ENCODE measurements at regions not wholly inside any gene's neighbourhood (a gene's known extent, or its start where the extent isn't known, plus 50 kb on each side); places are given as distances from the start of the nearest gene placed in this dataset.

DNA sequence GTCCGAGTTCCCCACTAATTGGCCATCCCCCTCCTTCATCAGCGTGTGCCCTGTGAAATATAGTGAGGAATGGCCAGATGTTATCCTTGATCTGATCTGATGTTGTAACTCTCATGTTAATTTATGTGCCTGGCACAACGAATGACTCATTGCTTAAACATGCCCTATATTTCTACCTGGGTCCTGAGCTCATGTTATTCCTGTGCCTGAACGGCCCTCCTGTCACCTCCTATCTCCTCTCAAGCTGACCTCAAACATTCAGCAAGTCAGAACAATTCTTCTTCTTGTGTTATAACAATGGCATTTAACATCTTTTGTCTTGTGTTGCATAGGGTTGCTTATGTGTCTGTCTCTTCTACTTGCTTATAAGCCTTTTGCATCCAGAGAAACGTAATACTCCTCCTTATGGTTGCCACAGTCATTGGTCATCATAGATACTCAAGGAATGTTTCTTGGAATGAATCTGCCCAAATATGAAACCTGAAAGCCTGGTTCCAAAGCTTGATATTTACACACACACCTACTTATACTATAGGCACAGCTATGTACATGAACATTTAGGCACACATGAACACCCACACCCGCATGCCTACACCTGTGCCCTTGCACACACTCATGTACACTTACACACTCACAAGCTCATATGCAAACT, 80.2 kb upstream of the PHLPP1 start:
- Histone ChIP-seq H4K8ac (ENCODE audit: low read depth in 2 of 2, low read length in 2 of 2) (no peak overlapping the region), H4K5ac (ENCODE audit: low read depth, low read length) (no peak overlapping the region), H2BK20ac (ENCODE audit: low read depth, low read length) (no peak overlapping the region), H2BK15ac (ENCODE audit: low read depth, low read length) (no peak overlapping the region), H3K27me3 (ENCODE audit: control insufficient read depth, insufficient read depth, low read length) (peaks cover 2% of the 10 kb centered on the region), H2AK9ac (replicated peaks; ENCODE audit: low read depth, low read length, poor library complexity) (no peak overlapping the region), H3K4ac (ENCODE audit: low read depth, low read length) (no peak overlapping the region), H3K4me2 (ENCODE audit: low read depth, low read length) (no peak overlapping the region), H3K79me1 (ENCODE audit: low read depth in 1 of 2, low read length in 2 of 2) (no peaks in the 10 kb centered on the region), H3K4me1 (ENCODE audit: control insufficient read depth, insufficient read depth, low read length) (no peaks in the 10 kb centered on the region), H2AFZ (replicated peaks; ENCODE audit: low read length, poor library complexity) (no peak overlapping the region), H3K4me3 (ENCODE audit: insufficient read depth, low read depth, low read length) (no peak overlapping the region), H3K18ac (ENCODE audit: low read depth, low read length) (no peak overlapping the region), H4K91ac (ENCODE audit: insufficient read depth, low read depth, low read length) (no peak overlapping the region), H2BK5ac (ENCODE audit: low read depth, low read length, poor library complexity, severe bottlenecking) (no peak overlapping the region), H2AK5ac (ENCODE audit: low read depth, low read length) (no peak overlapping the region), H2BK120ac (ENCODE audit: low read depth, low read length) (no peak overlapping the region), H3K14ac (replicated peaks; ENCODE audit: low read depth, low read length) (no peak overlapping the region), H4K20me1 (ENCODE audit: insufficient read depth, low read length) (no peaks in the 10 kb centered on the region), H3K36me3 (ENCODE audit: control insufficient read depth, insufficient read depth, low read length) (no peaks in the 10 kb centered on the region), H3K23ac (ENCODE audit: low read depth, low read length) (no peak overlapping the region), H3K9ac (ENCODE audit: low read depth, low read length) (no peak overlapping the region), H3K9me3 (ENCODE audit: control insufficient read depth, insufficient read depth, low read length) (no peaks in the 10 kb centered on the region), H3K56ac (ENCODE audit: extremely low read depth, insufficient read depth, low read length) (no peak overlapping the region), H3K27ac (ENCODE audit: insufficient read depth, low read length) (no peak overlapping the region), H3K9me1 (ENCODE audit: insufficient read depth, low read length) (no peaks in the 10 kb centered on the region)
- no peak for DNase-seq
- dilution Hi-C loops (cut with HindIII; ENCODE audit: low sequenced_read_pairs, unreplicated experiment) (no loop called here), intact Hi-C loops (cut with micrococcal nuclease) (no loop called here), in situ Hi-C loops (cut with MboI; ENCODE audit: low sequenced_read_pairs) (no loop called here)
- no peak for ATAC-seq (ENCODE audit: low read depth)
- TF ChIP-seq, protein P1, sequence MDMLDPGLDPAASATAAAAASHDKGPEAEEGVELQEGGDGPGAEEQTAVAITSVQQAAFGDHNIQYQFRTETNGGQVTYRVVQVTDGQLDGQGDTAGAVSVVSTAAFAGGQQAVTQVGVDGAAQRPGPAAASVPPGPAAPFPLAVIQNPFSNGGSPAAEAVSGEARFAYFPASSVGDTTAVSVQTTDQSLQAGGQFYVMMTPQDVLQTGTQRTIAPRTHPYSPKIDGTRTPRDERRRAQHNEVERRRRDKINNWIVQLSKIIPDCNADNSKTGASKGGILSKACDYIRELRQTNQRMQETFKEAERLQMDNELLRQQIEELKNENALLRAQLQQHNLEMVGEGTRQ (IDR thresholded peaks at IDR 0.05; ENCODE audit: low read depth, low read length) = no peak
- TF ChIP-seq RCOR1 (IDR thresholded peaks at IDR 0.05; ENCODE audit: insufficient replicate concordance, low read length) = no peak
- TF ChIP-seq CHD1 (IDR thresholded peaks at IDR 0.05; ENCODE audit: low read depth, low read length) = no peak
- TF ChIP-seq SMC3 (IDR thresholded peaks at IDR 0.05; ENCODE audit: low read depth, low read length) = no peak
- TF ChIP-seq MAFK (IDR thresholded peaks at IDR 0.05; ENCODE audit: low read depth, low read length) = no peak
- TF ChIP-seq, protein P2, sequence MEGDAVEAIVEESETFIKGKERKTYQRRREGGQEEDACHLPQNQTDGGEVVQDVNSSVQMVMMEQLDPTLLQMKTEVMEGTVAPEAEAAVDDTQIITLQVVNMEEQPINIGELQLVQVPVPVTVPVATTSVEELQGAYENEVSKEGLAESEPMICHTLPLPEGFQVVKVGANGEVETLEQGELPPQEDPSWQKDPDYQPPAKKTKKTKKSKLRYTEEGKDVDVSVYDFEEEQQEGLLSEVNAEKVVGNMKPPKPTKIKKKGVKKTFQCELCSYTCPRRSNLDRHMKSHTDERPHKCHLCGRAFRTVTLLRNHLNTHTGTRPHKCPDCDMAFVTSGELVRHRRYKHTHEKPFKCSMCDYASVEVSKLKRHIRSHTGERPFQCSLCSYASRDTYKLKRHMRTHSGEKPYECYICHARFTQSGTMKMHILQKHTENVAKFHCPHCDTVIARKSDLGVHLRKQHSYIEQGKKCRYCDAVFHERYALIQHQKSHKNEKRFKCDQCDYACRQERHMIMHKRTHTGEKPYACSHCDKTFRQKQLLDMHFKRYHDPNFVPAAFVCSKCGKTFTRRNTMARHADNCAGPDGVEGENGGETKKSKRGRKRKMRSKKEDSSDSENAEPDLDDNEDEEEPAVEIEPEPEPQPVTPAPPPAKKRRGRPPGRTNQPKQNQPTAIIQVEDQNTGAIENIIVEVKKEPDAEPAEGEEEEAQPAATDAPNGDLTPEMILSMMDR (conservative IDR thresholded peaks at IDR 0.05; ENCODE audit: low read depth, low read length) = no peak
- TF ChIP-seq RFX5 (IDR thresholded peaks at IDR 0.05; ENCODE audit: low read depth, low read length) = no peak
- TF ChIP-seq MAZ (IDR thresholded peaks at IDR 0.05; ENCODE audit: borderline replicate concordance, low read depth, low read length) = no peak
- no peak for TF ChIP-seq MXI1 (IDR thresholded peaks at IDR 0.05; ENCODE audit: borderline replicate concordance, low read depth, low read length)
- no peak for TF ChIP-seq NFE2L2 (IDR thresholded peaks at IDR 0.05; ENCODE audit: low read depth, low read length)
- TF ChIP-seq RAD21 (IDR thresholded peaks at IDR 0.05; ENCODE audit: low read length) = no peak
- no peak for TF ChIP-seq CEBPB (IDR thresholded peaks at IDR 0.05; ENCODE audit: low read depth, low read length)
- no peak for TF ChIP-seq BHLHE40 (IDR thresholded peaks at IDR 0.05; ENCODE audit: low read depth, low read length)
- no peak for TF ChIP-seq POLR2A (IDR thresholded peaks at IDR 0.05; ENCODE audit: low read depth, low read length)
- ChIA-PET POLR2A (ENCODE audit: unreplicated experiment) (no interaction called here), CTCF (no interaction called here)
- WGBS, 2 experiments (ENCODE audit: extremely low coverage in 2 of 2, insufficient read length in 1 of 2) = 88% methylated on average over 1 of the region's 6 CpGs; no CpG with 5 or more reads in 1 of the 2 experiments
- no TSS peak for BruUV-seq (replicated peaks)

All from IMR-90 (cell line).